HCT116 (cell line): ENCODE measurements at regions not wholly inside any gene's neighbourhood (a gene's known extent, or its start where the extent isn't known, plus 50 kb on each side); places are given as distances from the start of the nearest gene placed in this dataset.

Experiments used
- EZH2 ChIP-seq: fragments of 200-600 bp; sonication (generic); IDR thresholded peaks from 2 replicates; pipeline ENCODE4 v1.6.1; 2017; ENCODE audit warnings: antibody characterized with exemption, mixed run types
- EZH2phosphoT487 ChIP-seq: fragments of 200-600 bp; IDR thresholded peaks from 2 replicates; pipeline ENCODE4 v1.6.1; 2018; ENCODE audit warnings: antibody characterized with exemption, borderline replicate concordance
- MAX ChIP-seq: IDR thresholded peaks from 2 replicates; pipeline ENCODE4 v1.6.1; 2012
- POLR2A ChIP-seq: IDR thresholded peaks from 2 replicates; pipeline ENCODE4 v1.7.0; 2011; ENCODE audit warnings: borderline replicate concordance; ENCODE audit not compliant: insufficient read depth, insufficient read length; ENCODE audit errors: extremely low read depth
- POLR2AphosphoS5 ChIP-seq: IDR thresholded peaks from 2 replicates; pipeline ENCODE4 v1.6.1; 2011; ENCODE audit warnings: mild to moderate bottlenecking, low read depth, low read length, moderate library complexity
- REST ChIP-seq: IDR thresholded peaks from 2 replicates; pipeline ENCODE4 v1.6.1; 2012; ENCODE audit warnings: low read depth
- SIN3A ChIP-seq: IDR thresholded peaks from 2 replicates; pipeline ENCODE4 v1.6.1; 2012; ENCODE audit warnings: low read depth
- SP1 ChIP-seq: IDR thresholded peaks from 2 replicates; pipeline ENCODE4 v1.6.1; 2012; ENCODE audit warnings: low read depth
- YY1 ChIP-seq: IDR thresholded peaks from 2 replicates; pipeline ENCODE4 v1.6.1; 2011; ENCODE audit warnings: low read length, low read depth, moderate library complexity, mild to moderate bottlenecking; ENCODE audit not compliant: insufficient replicate concordance; ENCODE audit errors: extremely low read depth
- ZNF274 ChIP-seq: fragments of 200-500 bp; sonication (Bioruptor generic); IDR thresholded peaks from 2 replicates; pipeline ENCODE4 v1.6.1; 2014; ENCODE audit warnings: mild to moderate bottlenecking, low read depth, low read length, inconsistent platforms
- TF ChIP-seq, protein P1 (sequence below), 3 experiments: fragments of 200-600 bp in 1 of 3; sonication (generic) in 1 of 3; IDR thresholded peaks in 2 of 3; conservative IDR thresholded peaks in 1 of 3; 2 replicates each; pipeline ENCODE4 v1.5.1; 2012 to 2017; ENCODE audit warnings: low read depth in 2 of 3, low read length in 2 of 3, antibody characterized with exemption in 1 of 3, borderline replicate concordance in 1 of 3, control low read depth in 1 of 3, mild to moderate bottlenecking in 1 of 3, mixed read lengths in 1 of 3, mixed run types in 1 of 3, moderate library complexity in 1 of 3; ENCODE audit not compliant: insufficient read depth in 1 of 3

- TF ChIP-seq EZH2phosphoT487 (no peak), REST (no peak), ZNF274 (no peak), MAX (no peak), POLR2AphosphoS5 (no peak), POLR2A (no peak), EZH2 (no peak), SP1 (no peak), YY1 (no peak), SIN3A (no peak)
- TF ChIP-seq, protein P1, sequence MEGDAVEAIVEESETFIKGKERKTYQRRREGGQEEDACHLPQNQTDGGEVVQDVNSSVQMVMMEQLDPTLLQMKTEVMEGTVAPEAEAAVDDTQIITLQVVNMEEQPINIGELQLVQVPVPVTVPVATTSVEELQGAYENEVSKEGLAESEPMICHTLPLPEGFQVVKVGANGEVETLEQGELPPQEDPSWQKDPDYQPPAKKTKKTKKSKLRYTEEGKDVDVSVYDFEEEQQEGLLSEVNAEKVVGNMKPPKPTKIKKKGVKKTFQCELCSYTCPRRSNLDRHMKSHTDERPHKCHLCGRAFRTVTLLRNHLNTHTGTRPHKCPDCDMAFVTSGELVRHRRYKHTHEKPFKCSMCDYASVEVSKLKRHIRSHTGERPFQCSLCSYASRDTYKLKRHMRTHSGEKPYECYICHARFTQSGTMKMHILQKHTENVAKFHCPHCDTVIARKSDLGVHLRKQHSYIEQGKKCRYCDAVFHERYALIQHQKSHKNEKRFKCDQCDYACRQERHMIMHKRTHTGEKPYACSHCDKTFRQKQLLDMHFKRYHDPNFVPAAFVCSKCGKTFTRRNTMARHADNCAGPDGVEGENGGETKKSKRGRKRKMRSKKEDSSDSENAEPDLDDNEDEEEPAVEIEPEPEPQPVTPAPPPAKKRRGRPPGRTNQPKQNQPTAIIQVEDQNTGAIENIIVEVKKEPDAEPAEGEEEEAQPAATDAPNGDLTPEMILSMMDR (IDR thresholded peaks at IDR 0.05 in 2 of 3, conservative IDR thresholded peaks at IDR 0.05 in 1 of 3; ENCODE audit: borderline replicate concordance in 1 of 3, insufficient read depth in 1 of 3, low read depth in 2 of 3, low read length in 2 of 3), result peak; percentile 59 to 92 (median 92); a peak in 5 of 6 replicates
Observed at GRCh38 chr1:36576118-36576517, 93.4 kb upstream of the CSF3R start.
